ENCODE measurements at regions not wholly inside any gene's neighbourhood (a gene's known extent, or its start where the extent isn't known, plus 50 kb on each side); places are given as distances from the start of the nearest gene placed in this dataset.

DNA sequence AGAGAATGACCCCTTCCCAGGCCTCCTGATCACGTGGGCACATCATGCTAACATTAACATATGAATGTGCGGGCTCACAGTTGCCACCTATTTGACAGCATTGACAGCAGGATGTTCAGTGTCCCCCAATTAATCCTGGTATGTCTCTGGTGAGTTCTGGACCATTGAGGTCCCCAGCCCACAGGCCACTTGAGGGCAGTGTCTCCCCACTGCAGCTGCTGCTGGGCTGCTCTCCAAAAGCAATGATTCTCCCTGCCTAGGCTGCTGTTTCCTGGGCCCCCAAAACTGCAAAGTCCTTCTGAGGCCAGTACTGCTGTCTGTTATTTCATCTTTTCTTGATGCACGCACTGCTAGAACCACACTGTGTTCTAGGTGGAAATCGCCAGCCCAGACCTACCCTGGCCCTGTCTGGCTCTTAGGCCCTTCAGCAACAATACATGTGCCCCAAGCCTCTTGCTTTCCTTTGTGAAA is 52.7 kb upstream of the MAPK4 start:
- Histone ChIP-seq H3K27me3 (no peaks in the 10 kb centered on the region), H3K9me3 (no peaks in the 10 kb centered on the region), H3K4me3 (no peak overlapping the region), H3K9ac (ENCODE audit: low read depth in 2 of 2, low read length in 2 of 2) (no peak overlapping the region), H3K4me1 (no peaks in the 10 kb centered on the region), H3K36me3 (no peaks in the 10 kb centered on the region), H3K27ac (no peak overlapping the region)
- intact Hi-C loops (cut with DNase I): loop anchor here (10.0 kb wide), 1 partner anchor 278 kb away; no protein-coding TSS in a partner anchor
- TF ChIP-seq, protein P1, sequence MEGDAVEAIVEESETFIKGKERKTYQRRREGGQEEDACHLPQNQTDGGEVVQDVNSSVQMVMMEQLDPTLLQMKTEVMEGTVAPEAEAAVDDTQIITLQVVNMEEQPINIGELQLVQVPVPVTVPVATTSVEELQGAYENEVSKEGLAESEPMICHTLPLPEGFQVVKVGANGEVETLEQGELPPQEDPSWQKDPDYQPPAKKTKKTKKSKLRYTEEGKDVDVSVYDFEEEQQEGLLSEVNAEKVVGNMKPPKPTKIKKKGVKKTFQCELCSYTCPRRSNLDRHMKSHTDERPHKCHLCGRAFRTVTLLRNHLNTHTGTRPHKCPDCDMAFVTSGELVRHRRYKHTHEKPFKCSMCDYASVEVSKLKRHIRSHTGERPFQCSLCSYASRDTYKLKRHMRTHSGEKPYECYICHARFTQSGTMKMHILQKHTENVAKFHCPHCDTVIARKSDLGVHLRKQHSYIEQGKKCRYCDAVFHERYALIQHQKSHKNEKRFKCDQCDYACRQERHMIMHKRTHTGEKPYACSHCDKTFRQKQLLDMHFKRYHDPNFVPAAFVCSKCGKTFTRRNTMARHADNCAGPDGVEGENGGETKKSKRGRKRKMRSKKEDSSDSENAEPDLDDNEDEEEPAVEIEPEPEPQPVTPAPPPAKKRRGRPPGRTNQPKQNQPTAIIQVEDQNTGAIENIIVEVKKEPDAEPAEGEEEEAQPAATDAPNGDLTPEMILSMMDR (IDR thresholded peaks at IDR 0.05): peak; percentile 40
- DNase-seq: no peak

DNA sequence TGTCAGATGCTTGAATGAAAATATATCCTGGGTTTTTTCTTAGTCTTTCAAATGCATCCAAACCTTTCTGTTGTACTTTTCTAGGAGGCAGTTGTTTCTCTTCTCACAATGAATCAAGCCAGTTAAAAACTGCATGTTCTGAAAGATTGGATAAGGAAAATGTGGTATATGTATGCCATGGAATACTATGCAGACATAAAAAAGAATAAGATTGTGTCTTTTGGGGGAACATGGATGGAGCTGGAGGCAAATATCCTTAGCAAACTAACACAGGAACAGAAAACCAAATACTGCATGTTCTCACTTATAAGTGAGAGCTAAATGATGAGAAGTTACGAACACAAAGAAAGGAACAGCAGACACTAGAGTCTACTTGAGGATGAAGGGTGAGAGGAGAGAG is 51.7 kb upstream of the MAPK4 start:
- DNase-seq: no peak
- Histone ChIP-seq H3K27me3 (no peaks in the 10 kb centered on the region), H3K4me3 (no peak overlapping the region), H3K4me1 (no peaks in the 10 kb centered on the region), H3K36me3 (no peaks in the 10 kb centered on the region), H3K9me3 (no peaks in the 10 kb centered on the region), H3K27ac (no peak overlapping the region), H3K9ac (ENCODE audit: low read depth in 2 of 2, low read length in 2 of 2) (no peak overlapping the region)
- intact Hi-C loops (cut with DNase I): loop anchor here (10.0 kb wide), 1 partner anchor 277 kb away; no protein-coding TSS in a partner anchor
- TF ChIP-seq, protein P1 (IDR thresholded peaks at IDR 0.05): no peak

DNA sequence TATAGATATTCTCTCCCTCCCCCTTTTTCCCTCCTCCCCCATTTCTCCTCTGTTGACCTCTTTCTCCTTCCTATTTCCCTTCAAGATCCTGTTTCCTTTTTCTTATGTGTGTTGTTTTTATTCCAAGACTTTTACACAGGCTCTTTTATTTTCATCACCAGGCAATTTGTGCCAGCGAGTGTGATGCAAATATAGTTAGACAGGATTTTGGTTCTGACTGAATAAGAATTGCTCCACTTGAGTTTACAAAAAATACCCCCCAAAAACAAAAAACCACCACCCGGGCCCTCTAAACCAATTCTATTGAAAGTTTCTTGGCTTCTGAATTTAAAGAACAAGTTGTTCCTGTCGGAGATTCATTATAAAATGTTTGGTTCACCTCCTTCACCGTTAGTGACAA is 50.9 kb upstream of the MAPK4 start:
- H3K36me3 ChIP-seq: no peaks in the 10 kb centered on the region
- H3K4me3 ChIP-seq: no peak overlapping the region
- H3K9ac ChIP-seq (ENCODE audit: low read depth in 2 of 2, low read length in 2 of 2): no peak overlapping the region
- intact Hi-C loops (cut with DNase I): loop anchor here (10.0 kb wide), 1 partner anchor 276 kb away; no protein-coding TSS in a partner anchor
- no peaks in the 10 kb centered on the region for H3K4me1 ChIP-seq
- no peaks in the 10 kb centered on the region for H3K9me3 ChIP-seq
- no peak for DNase-seq
- TF ChIP-seq, protein P1 (IDR thresholded peaks at IDR 0.05): no peak
- no peak overlapping the region for H3K27ac ChIP-seq
- H3K27me3 ChIP-seq: no peaks in the 10 kb centered on the region

Measured in colonic mucosa (tissue), 4 donors.